Embryonic facial prominence (tissue), 1 donor: ENCODE measurements at regions not wholly inside any gene's neighbourhood (a gene's known extent, or its start where the extent isn't known, plus 50 kb on each side); places are given as distances from the start of the nearest gene placed in this dataset.
"Not testable (repeated sequence)": the region's sequence is repeated elsewhere in the genome, so short reads cannot be mapped to it uniquely, and the experiment has no call there.

Experiments
- DNase-seq: peaks from one replicate; pipeline ENCODE4 v3.0.0-alpha.2; 2016; ENCODE audit errors: extremely low spot score

DNA sequence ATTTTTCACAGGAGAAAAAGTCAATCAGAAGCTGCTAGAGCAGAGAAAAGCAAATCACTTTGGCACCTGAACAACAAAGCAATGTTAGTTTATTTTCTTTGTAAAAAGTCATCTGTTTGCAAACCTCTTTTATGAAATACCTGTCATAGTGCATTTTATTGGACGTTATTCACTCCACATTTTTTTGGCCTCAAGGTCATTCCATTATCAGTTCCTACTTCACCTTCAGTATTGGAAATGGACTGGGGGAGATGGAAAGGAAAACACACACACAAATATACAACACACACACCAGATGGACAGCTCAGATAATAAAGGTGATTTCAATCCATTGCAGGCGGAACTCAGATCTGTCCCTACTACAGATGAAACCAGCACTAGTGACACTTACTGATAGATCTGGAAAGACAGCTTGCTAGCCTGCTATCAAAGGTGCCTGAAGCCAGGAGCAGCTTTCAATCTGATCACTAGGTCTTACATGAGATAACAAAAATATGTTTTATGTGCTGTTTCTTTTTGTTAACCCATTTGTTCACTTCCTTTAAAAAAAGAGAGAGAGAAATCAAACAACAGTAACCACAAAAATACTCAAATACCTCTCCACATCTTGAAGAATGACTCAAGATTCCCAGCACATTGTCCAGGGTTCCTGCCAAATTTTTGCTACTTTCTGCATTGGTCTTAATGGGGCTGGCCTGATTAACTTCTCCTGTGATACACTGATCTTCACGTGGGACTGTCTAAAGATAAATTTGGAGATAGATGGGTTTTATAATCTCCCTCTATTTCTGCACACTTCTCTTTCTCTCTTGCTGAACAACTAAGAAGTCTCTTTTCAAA, 844.3 kb upstream of the TENM4 start:
- DNase-seq = no peak

- no peak for DNase-seq
These were observed 841.8 kb upstream of the TENM4 start for GRCh38 chr11:80282643-80283042.

DNA sequence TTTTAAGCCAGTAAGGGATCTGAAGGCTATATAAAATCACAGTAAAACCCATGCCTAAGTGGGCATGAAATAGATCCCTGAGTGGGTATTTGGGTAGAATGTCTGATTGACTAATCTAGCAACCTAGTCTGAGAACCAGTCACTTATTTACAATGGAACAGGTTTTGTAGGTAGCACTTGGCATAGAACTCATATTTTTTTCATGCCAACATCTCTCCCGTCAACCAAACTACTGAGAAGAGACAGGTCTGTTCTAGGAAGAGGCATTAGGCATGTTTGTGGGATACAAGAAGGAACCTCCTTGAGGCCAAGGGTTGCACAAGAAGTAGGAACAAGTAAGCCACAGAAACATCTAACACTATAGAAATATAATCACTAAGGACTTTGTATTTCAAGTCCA, 840.4 kb upstream of the TENM4 start:
- DNase-seq = no peak

GRCh38 chr11:80280737-80281136, 839.9 kb upstream of the TENM4 start:
- no peak for DNase-seq

DNA sequence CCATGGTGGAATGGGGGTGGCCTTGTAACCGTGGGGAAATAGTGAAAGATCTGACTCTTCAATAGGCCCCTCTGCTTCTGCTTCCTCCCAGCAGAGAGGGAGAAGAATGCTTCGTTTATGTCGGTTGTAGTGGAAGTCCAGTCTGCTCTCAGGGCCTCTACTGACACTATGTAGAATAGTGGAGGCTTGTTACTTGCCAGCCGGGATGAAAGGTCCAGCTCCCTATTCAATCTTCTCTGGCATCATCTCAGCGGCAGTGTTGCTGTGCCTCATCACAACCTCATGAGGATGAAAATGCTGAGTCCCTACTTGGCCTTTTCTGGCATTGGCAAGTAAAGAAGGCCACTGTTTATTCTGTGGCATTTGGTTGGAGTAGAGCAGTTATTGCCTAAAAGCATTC, 820.9 kb upstream of the TENM4 start:
- DNase-seq = no peak

GRCh38 chr11:80257319-80258015, 816.6 kb upstream of the TENM4 start:
- DNase-seq = not testable (repeated sequence)

DNA sequence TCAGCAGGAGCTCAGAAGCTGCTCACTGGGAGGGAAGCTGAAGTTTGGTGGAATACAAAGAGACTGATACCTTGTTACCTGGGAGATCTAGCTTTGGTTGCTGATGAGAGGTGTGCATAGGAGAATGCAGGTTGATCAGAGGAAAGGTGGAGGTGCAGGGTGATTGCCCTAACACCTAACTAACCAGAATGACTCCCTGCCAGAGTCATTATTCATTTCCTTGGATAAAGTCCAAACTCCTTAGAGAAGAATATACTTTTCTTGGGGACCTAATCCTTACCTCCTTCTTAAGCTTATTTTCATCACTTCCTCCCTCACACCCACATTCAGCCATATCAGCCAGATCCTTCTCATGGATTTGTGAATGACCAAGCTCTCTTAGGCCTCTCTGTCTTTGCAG, 814.2 kb upstream of the TENM4 start:
- no peak for DNase-seq

GRCh38 chr11:80241766-80242165, 800.9 kb upstream of the TENM4 start:
- no peak for DNase-seq

- DNase-seq = no peak
These were observed 799.4 kb upstream of the TENM4 start for GRCh38 chr11:80240245-80240644.

DNA sequence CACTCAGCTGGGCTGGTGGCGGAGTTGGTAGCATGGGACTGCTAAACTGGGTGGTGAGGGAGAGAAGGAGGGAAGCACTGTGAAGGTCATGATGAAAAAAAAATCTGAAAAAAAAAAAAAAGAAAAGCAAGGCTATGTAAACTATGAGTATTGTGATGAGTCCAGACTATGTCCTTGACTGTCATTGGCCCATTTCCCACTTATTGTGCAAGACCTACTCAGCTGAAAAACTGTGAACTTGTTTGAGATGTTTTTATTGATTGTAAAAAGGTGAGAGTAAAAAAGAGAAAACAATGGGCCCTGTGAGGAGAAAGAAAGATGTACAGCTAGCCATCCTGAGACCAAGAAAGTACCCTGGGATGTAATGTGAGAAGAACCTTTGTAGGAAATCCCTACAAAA, 798.4 kb upstream of the TENM4 start:
- DNase-seq = no peak

DNA sequence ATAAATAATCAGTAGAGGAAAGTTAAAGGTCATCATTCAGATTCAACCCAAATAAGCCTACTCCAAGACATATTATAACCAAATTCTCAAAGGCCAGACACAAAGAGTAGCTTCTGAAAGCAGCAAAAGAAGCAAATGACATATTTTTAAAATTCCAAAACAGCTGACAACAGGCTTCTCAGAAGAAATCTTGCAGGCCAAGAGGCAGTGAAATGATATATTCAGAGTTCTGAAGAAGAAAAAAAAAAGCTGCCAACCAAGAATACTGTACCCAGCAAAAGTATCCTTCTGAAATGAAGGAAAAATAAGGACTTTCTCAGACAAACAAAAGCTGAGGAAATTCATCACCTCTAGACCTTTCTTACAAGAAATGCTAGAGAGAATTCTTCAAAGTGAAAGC, 787.1 kb upstream of the TENM4 start:
- DNase-seq = no peak

DNA sequence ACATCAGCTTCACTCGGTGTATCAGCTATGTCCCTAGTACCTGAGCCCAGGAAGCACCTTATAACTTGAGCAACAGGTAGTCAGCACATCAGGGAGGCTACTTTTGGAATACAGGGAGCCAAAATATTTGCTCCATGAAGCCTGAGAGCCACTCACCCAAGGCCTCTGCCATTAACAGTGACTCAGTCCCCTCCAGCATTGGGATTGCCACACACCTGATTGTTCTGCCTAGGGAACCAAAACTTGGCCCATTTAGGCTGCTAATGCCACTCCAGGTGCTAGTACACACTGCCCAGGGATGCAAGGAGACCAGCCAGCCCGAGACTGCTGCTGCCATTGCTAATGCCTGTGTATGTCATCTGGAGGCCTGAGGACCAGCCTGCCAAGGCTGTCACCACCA, 773.6 kb upstream of the TENM4 start:
- DNase-seq = no peak

DNA sequence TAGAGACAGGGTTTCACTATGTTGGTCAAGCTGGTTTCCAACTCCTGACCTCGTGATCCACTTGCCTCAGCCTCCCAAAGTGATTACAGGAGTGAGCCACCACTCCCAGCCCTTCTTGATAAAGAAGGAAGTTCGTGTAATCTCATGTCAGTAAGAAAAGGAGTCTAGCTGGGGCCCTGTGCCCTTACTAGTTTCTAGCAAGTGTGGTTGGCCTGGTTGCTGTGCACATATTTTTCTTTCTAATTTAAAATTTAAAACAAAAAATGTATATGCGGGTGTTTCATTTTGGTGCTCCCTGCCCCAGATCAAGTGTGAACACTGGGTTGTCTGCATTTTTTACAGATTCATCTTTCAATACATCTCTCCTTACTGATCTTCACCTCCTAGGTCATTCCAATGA, 770.8 kb upstream of the TENM4 start:
- DNase-seq = no peak

DNA sequence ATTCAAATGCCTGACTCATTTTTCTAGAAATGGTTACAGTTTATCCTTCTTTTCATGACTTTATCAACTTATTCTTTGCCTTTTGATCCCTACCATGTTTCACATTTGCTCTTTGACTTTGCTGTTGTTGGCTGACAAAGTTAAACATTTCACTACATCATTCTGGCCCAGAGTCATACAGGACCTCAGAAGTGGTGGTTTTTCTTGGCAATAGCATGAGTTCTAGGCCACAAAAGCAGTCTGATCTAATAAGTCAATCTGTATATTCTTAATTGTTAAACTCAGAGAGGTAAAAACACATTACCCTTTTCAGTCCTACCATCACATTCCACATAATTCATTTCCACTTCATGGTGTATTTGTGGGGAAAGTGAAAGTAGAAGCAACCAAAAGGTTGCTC, 763.2 kb upstream of the TENM4 start:
- DNase-seq = no peak

GRCh38 chr11:80196932-80197554, 756.2 kb upstream of the TENM4 start:
- DNase-seq = no peak

- DNase-seq = no peak
These were observed 755.2 kb upstream of the TENM4 start for GRCh38 chr11:80196041-80196440.

DNA sequence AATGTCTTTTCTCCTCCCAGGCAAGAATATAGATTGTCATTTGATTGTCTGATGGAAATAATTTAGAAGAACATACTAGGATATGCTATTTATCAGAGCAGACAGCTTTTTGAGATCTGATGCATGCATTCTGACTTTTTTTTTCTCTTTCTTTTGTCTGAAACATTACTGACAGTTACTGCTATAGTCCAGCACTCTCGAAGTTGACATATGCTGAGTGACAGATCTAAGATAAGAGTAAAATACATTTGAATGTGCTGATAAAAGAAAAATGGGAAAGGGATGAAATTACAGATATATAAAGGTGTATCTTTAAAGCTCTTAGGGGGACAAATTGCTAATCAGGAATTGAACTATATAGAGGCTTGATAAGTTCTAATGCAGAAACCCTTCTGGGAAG, 753.8 kb upstream of the TENM4 start:
- no peak for DNase-seq

DNA sequence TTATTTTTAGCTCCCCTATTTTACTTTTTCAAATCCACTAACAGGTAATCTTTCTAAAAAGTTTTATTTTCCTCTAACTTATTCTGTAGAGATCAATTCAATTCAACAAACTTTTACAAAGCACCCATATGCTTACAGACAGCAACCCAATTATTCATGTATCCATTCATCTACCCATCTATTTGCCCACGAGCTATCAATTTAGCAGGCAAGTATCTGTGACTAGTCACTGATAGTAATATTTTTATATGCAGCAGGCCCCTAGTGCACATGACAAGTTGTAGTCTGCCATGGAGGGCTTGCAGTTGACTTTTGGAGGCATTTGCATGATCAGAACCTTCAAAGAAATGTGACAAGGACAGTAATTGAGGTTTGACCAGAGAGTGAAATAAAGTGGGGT, 753.2 kb upstream of the TENM4 start:
- no peak for DNase-seq

GRCh38 chr11:80188076-80188627, 747.3 kb upstream of the TENM4 start:
- no peak for DNase-seq

DNA sequence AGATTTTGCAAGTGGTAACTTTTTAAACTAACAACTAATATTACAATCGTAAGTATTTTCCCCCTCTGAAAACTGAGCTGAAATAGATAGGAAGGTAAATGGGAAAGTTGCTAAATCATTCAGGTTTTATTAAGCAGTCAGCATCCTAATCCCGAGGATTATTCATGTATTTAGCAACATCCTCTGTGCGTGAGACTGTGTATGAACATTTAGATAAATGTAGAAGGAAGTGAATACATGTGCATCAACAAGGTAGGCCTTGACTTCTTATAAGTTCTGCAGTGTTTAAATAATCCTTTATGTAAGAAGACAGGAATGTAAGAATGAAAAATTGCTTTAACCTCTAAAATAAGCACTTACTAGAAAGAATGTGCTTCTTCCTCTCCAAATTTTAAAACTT, 745.9 kb upstream of the TENM4 start:
- no peak for DNase-seq

DNA sequence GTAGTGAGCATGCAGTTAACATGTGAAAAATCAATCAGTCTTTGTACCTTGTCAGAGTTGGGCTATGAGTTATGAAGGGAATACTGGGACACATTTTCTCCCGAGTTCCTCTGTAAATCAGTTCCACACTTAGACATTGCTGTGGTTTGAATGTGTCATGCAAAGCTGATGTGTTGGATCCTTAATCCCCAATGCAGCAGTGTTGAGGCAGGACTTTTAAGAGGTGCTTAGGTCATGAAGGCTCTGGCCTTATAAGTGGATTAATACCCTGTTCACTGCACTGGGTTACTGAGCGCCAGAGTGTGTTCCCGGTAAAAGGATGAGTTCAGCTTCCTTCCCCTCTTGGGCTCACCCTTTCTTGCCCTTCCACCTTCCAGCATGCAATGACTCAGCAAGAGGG, 742.1 kb upstream of the TENM4 start:
- no peak for DNase-seq

DNA sequence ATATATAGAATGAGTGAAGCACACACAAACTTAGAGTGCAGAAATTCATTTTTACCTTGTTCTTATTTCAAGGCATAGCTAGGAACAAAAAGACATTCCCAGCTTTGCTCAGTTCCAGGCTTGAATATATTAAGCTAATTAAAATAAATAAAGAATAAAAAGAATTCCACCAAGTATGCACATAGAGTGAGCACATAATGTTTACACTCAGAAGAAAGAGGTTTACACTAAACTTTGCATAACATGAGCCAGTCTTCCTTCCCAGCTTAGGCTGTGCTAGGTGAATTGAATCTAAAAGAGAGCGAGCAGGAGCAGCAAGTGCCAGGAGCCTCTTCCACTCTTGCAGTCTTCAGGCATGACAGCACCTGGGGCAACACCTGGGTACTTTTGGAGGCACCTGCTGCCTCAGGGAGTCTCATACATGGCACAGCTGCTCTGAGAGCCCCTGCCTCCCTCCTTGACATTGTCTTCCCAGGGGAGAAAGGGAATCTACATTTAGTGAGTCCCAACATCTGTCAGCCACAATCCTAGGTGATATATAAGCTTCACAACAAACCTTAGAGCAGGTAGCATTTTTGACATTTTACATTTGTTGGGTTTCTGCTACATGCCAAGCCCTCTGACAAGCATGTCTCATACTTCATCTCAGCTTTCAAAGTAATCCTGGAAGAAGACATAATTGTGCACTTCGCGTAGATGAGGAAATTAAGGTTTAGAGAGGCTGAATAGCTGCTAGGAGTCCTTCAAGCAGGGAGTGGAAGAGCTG, 732.7 kb upstream of the TENM4 start:
- DNase-seq = no peak
